Stimulated activated CD4-positive, alpha-beta T cell treated with anti-CD3 and anti-CD28 coated beads, Interleukin-1b, Interleukin-23, amount 100 ng/mL, for 4 hours (primary cell): ENCODE measurements at regions not wholly inside any gene's neighbourhood (a gene's known extent, or its start where the extent isn't known, plus 50 kb on each side); places are given as distances from the start of the nearest gene placed in this dataset.
"Not testable (repeated sequence)": the region's sequence is repeated elsewhere in the genome, so short reads cannot be mapped to it uniquely, and the experiment has no call there.

Experiments
- DNase-seq, 2 donors: peaks; one replicate each; pipeline ENCODE4 v3.0.0-alpha.2; 2020; ENCODE audit warnings: low read depth in 2 of 2

- DNase-seq = no peak
Observed at GRCh38 chrX:74065831-74066390, 213.4 kb upstream of the XIST start.

- no peak for DNase-seq
Observed at GRCh38 chrX:74063426-74064155, 211.1 kb upstream of the XIST start.

GRCh38 chrX:74061879-74062278 is 209.4 kb upstream of the XIST start:
- DNase-seq = no peak

GRCh38 chrX:74049126-74049525 is 196.6 kb upstream of the XIST start:
- DNase-seq = no peak

GRCh38 chrX:74034066-74034465 is 181.6 kb upstream of the XIST start:
- DNase-seq = not testable (repeated sequence)

GRCh38 chrX:74031527-74031926 is 179.0 kb upstream of the XIST start:
- not testable (repeated sequence) for DNase-seq

GRCh38 chrX:74030766-74031165 is 178.3 kb upstream of the XIST start:
- not testable (repeated sequence) for DNase-seq

- not testable (repeated sequence) for DNase-seq
Observed at GRCh38 chrX:74025145-74025544, 172.6 kb upstream of the XIST start.

GRCh38 chrX:74023203-74023602 is 170.7 kb upstream of the XIST start:
- DNase-seq = no peak

- no peak for DNase-seq
Observed at GRCh38 chrX:74018253-74018652, 165.7 kb upstream of the XIST start.

- DNase-seq = peak; percentile 14 to 63
Observed at GRCh38 chrX:74015379-74016019, 163.0 kb upstream of the XIST start.

- DNase-seq = no peak
Observed at GRCh38 chrX:74009041-74009440, 156.5 kb upstream of the XIST start.

- no peak for DNase-seq
Observed at GRCh38 chrX:73992019-73992418, 139.5 kb upstream of the XIST start.

GRCh38 chrX:73987166-73987565 is 134.7 kb upstream of the XIST start:
- DNase-seq = no peak

- DNase-seq = no peak
Observed at GRCh38 chrX:73979551-73980131, 127.1 kb upstream of the XIST start.

- no peak for DNase-seq
Observed at GRCh38 chrX:73977542-73978169, 125.1 kb upstream of the XIST start.

GRCh38 chrX:73967461-73967860 is 114.9 kb upstream of the XIST start:
- DNase-seq = not testable (repeated sequence)

- no peak for DNase-seq
Observed at GRCh38 chrX:73965833-73966232, 113.3 kb upstream of the XIST start.

- no peak for DNase-seq
Observed at GRCh38 chrX:73964579-73964978, 112.1 kb upstream of the XIST start.

GRCh38 chrX:73963682-73964081 is 111.2 kb upstream of the XIST start:
- DNase-seq = no peak

- DNase-seq = no peak
Observed at GRCh38 chrX:73962948-73963347, 110.4 kb upstream of the XIST start.

- DNase-seq = not testable (repeated sequence)
Observed at GRCh38 chrX:73961867-73962266, 109.4 kb upstream of the XIST start.
